OCI-LY3 (cell line): ENCODE measurements at regions not wholly inside any gene's neighbourhood (a gene's known extent, or its start where the extent isn't known, plus 50 kb on each side); places are given as distances from the start of the nearest gene placed in this dataset.

Source experiments
- CTCF ChIP-seq: fragments of 200-600, 300-600 bp; sonication (generic); IDR thresholded peaks from 2 replicates; pipeline ENCODE4 v1.5.1; 2014; ENCODE audit warnings: antibody characterized with exemption, low read length, low read depth
- EZH2phosphoT487 ChIP-seq: fragments of 200-600 bp; shearing (Covaris generic); IDR thresholded peaks from 2 replicates; pipeline ENCODE4 v1.6.1; 2018; ENCODE audit warnings: antibody characterized with exemption, mixed run types, low read depth

- TF ChIP-seq CTCF: no peak
- no peak for TF ChIP-seq EZH2phosphoT487
Measured at GRCh38 chr18:40566510-40566844, 1388.6 kb upstream of the PIK3C3 start.
